Breast epithelium (tissue), 3 donors: ENCODE measurements at regions not wholly inside any gene's neighbourhood (a gene's known extent, or its start where the extent isn't known, plus 50 kb on each side); places are given as distances from the start of the nearest gene placed in this dataset.

ENCODE experiments used
- POLR2A ChIP-seq: fragments of 450-650 bp; IDR thresholded peaks from one replicate; pipeline ENCODE4 v1.6.1; 2016; ENCODE audit warnings: antibody characterized with exemption, mild to moderate bottlenecking, moderate library complexity
- TF ChIP-seq, protein P1 (sequence below), 3 donors: fragments of 450-650 bp; IDR thresholded peaks; one replicate each; pipeline ENCODE4 v1.5.1; 2016 to 2017; ENCODE audit warnings: antibody characterized with exemption in 3 of 3, mild to moderate bottlenecking in 3 of 3, moderate library complexity in 3 of 3

DNA sequence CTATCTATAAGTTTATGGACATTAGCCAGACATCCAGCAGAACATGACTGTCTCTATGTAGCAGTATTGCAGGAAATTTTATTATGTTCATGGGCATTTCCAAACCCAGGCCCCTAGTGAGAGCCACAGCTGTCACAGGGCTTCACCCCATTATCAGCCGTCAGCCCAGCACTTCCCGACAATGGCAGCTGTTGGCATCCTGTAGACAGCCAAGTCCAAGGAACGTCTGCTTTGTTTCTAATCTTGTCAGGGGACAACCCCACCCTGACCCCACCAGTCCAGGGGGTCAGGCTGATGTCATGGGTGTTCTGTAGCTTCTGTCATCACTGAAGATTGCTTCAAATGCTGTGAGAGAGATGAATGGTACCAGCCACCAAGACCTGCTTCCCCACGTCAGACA is 565.3 kb upstream of the BRINP1 start:
- TF ChIP-seq, protein P1, sequence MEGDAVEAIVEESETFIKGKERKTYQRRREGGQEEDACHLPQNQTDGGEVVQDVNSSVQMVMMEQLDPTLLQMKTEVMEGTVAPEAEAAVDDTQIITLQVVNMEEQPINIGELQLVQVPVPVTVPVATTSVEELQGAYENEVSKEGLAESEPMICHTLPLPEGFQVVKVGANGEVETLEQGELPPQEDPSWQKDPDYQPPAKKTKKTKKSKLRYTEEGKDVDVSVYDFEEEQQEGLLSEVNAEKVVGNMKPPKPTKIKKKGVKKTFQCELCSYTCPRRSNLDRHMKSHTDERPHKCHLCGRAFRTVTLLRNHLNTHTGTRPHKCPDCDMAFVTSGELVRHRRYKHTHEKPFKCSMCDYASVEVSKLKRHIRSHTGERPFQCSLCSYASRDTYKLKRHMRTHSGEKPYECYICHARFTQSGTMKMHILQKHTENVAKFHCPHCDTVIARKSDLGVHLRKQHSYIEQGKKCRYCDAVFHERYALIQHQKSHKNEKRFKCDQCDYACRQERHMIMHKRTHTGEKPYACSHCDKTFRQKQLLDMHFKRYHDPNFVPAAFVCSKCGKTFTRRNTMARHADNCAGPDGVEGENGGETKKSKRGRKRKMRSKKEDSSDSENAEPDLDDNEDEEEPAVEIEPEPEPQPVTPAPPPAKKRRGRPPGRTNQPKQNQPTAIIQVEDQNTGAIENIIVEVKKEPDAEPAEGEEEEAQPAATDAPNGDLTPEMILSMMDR (IDR thresholded peaks at IDR 0.05), result no peak
- no peak for TF ChIP-seq POLR2A
